Kidney (tissue), 13 donors: ENCODE measurements at regions not wholly inside any gene's neighbourhood (a gene's known extent, or its start where the extent isn't known, plus 50 kb on each side); places are given as distances from the start of the nearest gene placed in this dataset.
"Not testable (repeated sequence)": the region's sequence is repeated elsewhere in the genome, so short reads cannot be mapped to it uniquely, and the experiment has no call there.

Experiments
- DNase-seq, 5 donors: peaks; one replicate each; pipeline ENCODE4 v3.0.0-alpha.2; 2013 to 2020
- FAIRE-seq: peaks from 2 replicates; lab custom pipeline; 2012; peaks lifted over from hg19 to GRCh38; lab: Jason Lieb, UNC
- H3K27ac ChIP-seq, 2 donors: one replicate each; pipeline ENCODE4 v1.7.0; 2013; ENCODE audit warnings: low read depth in 2 of 2, low read length in 2 of 2, inconsistent platforms in 1 of 2
- H3K27me3 ChIP-seq: one replicate; pipeline ENCODE4 v1.7.1; 2013; ENCODE audit warnings: low read length, inconsistent platforms; ENCODE audit not compliant: control insufficient read depth, insufficient read depth
- H3K36me3 ChIP-seq, 3 donors: one replicate each; pipeline versions ENCODE4 v1.7.0 to v1.7.1; 2013; ENCODE audit warnings: low read length in 3 of 3, control low read depth in 1 of 3, inconsistent platforms in 1 of 3; ENCODE audit not compliant: insufficient read depth in 3 of 3, control insufficient read depth in 2 of 3
- H3K4me1 ChIP-seq, 3 donors: one replicate each; pipeline versions ENCODE4 v1.7.0 to v1.7.1; 2013; ENCODE audit warnings: low read length in 3 of 3, inconsistent platforms in 1 of 3, low read depth in 1 of 3; ENCODE audit not compliant: control insufficient read depth in 2 of 3, insufficient read depth in 2 of 3
- H3K4me3 ChIP-seq, 3 donors: one replicate each; pipeline versions ENCODE4 v1.7.0 to v1.8.1; 2013; ENCODE audit warnings: low read length in 3 of 3, control low read depth in 1 of 3, inconsistent platforms in 1 of 3
- H3K9ac ChIP-seq, 3 donors: one replicate each; pipeline versions ENCODE4 v1.7.0 to v1.7.1; 2013; ENCODE audit warnings: low read length in 3 of 3, control low read depth in 1 of 3, inconsistent platforms in 1 of 3
- H3K9me3 ChIP-seq, 3 donors: one replicate each; pipeline versions ENCODE4 v1.7.0 to v1.7.1; 2013; ENCODE audit warnings: low read length in 3 of 3, control low read depth in 1 of 3, inconsistent platforms in 1 of 3; ENCODE audit not compliant: control insufficient read depth in 2 of 3, insufficient read depth in 1 of 3
- intact Hi-C: fragments of 100-400 bp; cut with DNase I; formaldehyde crosslinking; loops from one replicate; pipeline ENCODE4 v1.11.1; 2022
- TF ChIP-seq, protein P1 (sequence below): IDR thresholded peaks from 3 replicates; pipeline ENCODE4 v1.5.1; 2012; ENCODE audit warnings: mild to moderate bottlenecking, moderate library complexity, borderline replicate concordance; ENCODE audit not compliant: insufficient read depth; ENCODE audit errors: extremely low read depth
- donor health status: control.
- donor health status: control.
- donor health status: control.
- donor health status: control.
- donor health status: control.
- donor health status: DM: yes; HTN: yes; CAD: no.
- donor health status: Normal renal cell carcinoma (clear cell type).

DNA sequence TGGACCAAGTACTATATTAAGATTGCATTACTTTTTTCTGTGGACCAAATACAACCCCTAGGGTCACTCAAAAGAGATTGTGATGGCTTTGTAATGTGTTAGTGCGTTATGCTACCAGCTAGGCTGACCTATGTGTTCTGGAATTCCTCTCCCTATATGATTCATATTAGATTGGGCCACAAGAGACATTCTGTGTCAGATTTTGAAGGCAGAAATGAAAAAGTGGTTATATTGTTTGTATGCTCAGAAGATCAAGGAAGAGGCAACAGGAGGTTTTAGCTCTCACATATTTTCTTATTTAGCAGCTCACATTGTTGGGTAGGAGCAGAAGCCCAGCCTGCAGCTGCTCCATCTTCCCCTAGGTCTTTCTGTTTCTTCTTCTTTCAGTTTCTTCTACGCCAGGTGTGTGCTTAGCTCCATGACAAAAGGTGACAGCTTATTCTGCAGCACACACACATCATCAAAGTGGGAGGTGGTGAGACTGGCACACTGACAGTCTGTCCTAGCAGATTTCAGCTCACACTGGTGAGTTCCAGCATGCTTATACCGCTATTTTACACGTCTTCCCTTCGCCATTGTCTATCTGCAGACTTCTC lies 156.8 kb upstream of the UBE2E3 start:
- no peak overlapping the region for H3K9ac ChIP-seq
- TF ChIP-seq, protein P1, sequence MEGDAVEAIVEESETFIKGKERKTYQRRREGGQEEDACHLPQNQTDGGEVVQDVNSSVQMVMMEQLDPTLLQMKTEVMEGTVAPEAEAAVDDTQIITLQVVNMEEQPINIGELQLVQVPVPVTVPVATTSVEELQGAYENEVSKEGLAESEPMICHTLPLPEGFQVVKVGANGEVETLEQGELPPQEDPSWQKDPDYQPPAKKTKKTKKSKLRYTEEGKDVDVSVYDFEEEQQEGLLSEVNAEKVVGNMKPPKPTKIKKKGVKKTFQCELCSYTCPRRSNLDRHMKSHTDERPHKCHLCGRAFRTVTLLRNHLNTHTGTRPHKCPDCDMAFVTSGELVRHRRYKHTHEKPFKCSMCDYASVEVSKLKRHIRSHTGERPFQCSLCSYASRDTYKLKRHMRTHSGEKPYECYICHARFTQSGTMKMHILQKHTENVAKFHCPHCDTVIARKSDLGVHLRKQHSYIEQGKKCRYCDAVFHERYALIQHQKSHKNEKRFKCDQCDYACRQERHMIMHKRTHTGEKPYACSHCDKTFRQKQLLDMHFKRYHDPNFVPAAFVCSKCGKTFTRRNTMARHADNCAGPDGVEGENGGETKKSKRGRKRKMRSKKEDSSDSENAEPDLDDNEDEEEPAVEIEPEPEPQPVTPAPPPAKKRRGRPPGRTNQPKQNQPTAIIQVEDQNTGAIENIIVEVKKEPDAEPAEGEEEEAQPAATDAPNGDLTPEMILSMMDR: no peak
- no peak overlapping the region for H3K27ac ChIP-seq
- no peak for DNase-seq
- H3K27me3 ChIP-seq: no peaks in the 10 kb centered on the region
- no peak overlapping the region for H3K4me3 ChIP-seq
- no peaks in the 10 kb centered on the region for H3K36me3 ChIP-seq
- no peaks in the 10 kb centered on the region for H3K4me1 ChIP-seq
- FAIRE-seq: no peak
- intact Hi-C loops: no loop called here
- no peaks in the 10 kb centered on the region for H3K9me3 ChIP-seq

DNA sequence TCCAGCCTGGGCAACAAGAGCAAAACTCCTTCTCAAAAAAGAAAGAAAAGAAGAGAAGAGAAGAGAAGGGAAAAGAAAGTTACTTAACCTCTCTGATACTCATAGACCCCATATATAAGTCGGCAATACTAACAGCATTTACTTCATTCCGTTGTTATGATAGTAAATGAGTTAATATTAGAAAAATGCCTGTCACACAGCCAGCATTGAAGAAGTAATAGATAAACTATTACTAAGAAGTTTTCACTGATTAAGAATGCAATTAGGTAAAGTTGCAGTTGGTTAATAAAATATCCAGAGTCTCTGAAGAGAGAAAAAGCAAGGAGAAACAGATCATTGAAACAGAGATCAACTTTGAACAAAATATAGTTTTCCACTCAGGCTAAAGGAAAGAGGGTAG lies 161.3 kb upstream of the UBE2E3 start:
- DNase-seq (no peak), FAIRE-seq (no peak)
- Histone ChIP-seq H3K36me3 (no peaks in the 10 kb centered on the region), H3K9ac (no peak overlapping the region), H3K27ac (no peak overlapping the region), H3K27me3 (no peaks in the 10 kb centered on the region), H3K4me3 (no peak overlapping the region), H3K4me1 (no peaks in the 10 kb centered on the region), H3K9me3 (no peaks in the 10 kb centered on the region)
- intact Hi-C loops: no loop called here
- TF ChIP-seq, protein P1: no peak

DNA sequence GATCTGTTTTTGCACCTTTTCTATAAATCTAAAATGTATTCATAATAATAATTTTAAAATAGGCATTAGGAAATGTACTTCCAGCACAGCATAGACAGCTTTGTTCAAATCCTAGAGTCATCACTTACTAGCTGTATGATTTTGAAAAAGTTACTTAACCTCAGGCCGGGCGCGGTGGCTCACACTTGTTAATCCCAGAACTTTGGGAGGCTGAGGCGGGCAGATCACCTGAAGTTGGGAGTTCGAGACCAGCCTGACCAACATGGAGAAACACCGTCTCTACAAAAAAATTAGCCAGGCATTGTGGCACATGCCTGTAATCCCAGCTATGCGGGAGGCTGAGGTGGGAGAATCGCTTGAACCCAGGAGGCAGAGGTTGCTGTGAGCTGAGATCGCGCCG lies 161.7 kb upstream of the UBE2E3 start:
- H3K9ac ChIP-seq, FAIRE-seq, H3K36me3 ChIP-seq, H3K4me1 ChIP-seq, intact Hi-C loops, H3K9me3 ChIP-seq, H3K4me3 ChIP-seq, H3K27me3 ChIP-seq, H3K27ac ChIP-seq: not testable (repeated sequence)
- peak in 1 of 5 donors; percentile 55 for DNase-seq

DNA sequence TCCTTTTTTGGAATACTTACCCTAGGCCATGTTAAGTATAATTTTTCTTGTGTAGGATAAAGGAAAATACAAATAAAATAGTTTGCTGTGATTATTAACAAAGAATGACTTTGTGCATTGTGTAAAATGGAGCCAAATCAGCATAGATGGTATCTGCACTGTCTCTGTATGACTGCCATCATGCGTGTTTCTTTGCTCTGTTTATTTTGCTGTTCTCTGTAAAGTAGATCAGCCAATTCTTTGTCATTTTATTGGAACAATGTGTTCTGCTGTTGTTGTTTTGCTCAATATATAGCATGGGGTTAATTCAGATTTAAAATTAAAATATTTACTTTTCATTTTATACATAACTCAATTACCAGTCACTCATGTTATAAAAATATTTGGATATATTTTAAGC lies 181.3 kb upstream of the UBE2E3 start:
- TF ChIP-seq, protein P1: no peak

More for the DNA sequence above, 181.3 kb upstream of the UBE2E3 start:
- H3K27ac ChIP-seq: no peak overlapping the region
- no peaks in the 10 kb centered on the region for H3K36me3 ChIP-seq
- no peaks in the 10 kb centered on the region for H3K9me3 ChIP-seq
- DNase-seq (no peak), FAIRE-seq (no peak)
- H3K27me3 ChIP-seq: no peaks in the 10 kb centered on the region
- intact Hi-C loops: no loop called here
- H3K4me3 ChIP-seq: no peak overlapping the region
- no peak overlapping the region for H3K9ac ChIP-seq
- H3K4me1 ChIP-seq: no peaks in the 10 kb centered on the region
